GM19455 (cell line): ENCODE measurements at regions not wholly inside any gene's neighbourhood (a gene's known extent, or its start where the extent isn't known, plus 50 kb on each side); places are given as distances from the start of the nearest gene placed in this dataset.

Source experiments
- ATAC-seq: cut with Tn5 transposase; IDR thresholded peaks from one replicate; pipeline ENCODE4 v1.9.1; 2021; ENCODE audit not compliant: unreplicated experiment

GRCh38 chr19:28224441-28224840, 988.5 kb downstream of the UQCRFS1 start:
- no peak for ATAC-seq

DNA sequence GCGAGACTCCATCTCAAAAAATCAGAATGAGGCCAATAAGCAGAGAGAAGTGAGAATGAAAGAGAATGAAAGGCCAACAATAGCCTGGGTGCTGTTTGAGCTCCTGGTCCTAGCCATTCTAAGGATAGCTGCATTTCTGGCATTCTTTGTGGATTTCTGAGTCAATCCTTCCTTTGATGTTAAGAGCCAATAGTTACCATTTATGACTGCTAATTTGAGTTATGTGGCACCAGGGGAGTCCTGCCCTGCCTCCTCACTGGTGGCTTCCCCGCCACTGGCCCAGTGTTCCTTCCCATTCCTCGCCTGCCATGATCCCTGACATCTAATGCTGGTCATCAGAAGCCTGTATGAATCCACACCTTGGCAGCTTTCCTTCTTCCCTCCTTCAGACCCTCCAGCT, 991.2 kb downstream of the UQCRFS1 start:
- no peak for ATAC-seq

- no peak for ATAC-seq
Measured at GRCh38 chr19:28218728-28219127, 994.2 kb downstream of the UQCRFS1 start.

DNA sequence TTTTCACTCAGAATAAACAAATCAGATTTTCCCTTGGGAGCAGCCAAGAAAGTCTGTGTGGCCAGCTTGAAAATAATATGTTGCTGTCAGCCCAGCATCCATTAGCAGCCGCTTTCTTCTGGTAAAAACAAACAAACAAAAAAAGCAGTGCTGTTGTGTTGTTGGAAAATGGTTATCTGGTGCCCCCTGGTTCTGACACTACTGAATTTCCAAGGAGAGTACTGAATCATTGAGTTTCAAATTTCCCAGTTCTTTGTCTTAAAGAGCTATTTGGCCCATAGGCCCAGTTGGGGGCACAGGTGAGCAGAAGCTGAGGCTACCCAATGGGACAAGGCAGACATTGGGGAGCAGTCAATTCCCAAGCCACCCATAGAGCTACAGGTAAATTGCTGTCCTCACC, 995.9 kb downstream of the UQCRFS1 start:
- no peak for ATAC-seq

GRCh38 chr19:28213470-28214082, 999.4 kb downstream of the UQCRFS1 start:
- ATAC-seq = no peak

GRCh38 chr19:28210886-28211285, 1002.1 kb downstream of the UQCRFS1 start:
- ATAC-seq = no peak

GRCh38 chr19:28208745-28209144, 1004.2 kb downstream of the UQCRFS1 start:
- ATAC-seq = no peak

DNA sequence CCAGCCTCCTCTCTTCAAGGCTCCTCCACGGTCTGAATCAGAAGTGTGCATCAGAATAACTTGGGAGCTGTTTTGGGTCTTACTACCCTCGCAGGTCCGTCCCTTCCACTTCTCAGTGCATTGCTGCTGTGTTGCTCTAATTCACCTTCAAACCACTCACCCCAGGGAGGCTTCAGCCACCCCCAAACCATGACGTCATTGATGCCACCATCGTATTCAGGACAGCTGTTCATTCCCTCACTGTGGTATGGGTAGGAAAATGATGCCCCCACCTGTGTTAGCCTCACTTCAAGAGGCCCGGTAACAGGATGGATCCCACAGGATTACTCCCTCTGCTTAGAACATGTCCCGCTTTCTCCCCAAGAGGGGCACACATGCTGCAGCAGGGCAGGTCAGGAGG, 1005.7 kb downstream of the UQCRFS1 start:
- no peak for ATAC-seq

DNA sequence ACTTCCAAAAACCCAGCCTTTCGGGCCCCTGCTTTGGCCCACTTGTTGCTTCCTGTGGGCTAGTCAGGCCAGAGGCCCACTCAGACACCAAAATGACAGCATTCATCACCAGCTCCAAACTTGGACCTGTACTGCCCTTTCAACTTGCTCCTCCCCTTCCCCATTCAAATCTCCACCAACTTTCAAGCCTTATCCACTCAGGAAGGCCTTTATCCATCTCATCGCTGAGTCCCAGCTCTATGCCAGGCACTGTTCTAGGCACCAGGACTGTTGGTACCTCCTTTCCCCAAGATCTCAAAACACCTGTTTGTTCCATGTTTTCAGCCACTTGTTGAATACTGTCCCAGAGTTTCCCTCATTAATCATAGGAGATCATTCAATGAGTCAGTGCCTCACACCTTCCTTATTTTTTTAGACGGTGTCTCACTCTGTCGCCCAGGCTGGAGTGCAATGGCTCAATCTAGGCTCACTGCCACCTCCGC, 1011.4 kb downstream of the UQCRFS1 start:
- no peak for ATAC-seq

DNA sequence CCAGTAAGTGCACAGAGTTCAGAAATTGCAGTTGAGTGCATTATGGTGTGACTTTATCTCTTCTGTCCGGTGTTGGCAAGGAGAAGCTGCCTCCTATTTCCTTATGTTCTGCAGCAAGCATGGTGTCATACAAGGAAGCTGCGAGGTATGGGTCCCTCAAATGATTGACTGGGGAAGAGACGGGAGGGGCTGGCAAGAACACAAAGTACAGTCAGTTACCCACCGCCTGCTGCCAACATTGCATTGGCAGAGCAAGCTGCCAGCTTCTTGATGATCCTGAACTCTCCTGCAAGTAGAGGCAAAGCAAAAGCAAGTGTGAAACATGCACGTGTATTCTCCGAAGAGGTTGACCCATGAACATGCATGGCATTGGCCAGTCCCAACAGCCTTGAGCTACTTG, 1013.6 kb downstream of the UQCRFS1 start:
- no peak for ATAC-seq

GRCh38 chr19:28196961-28197360, 1016.0 kb downstream of the UQCRFS1 start:
- no peak for ATAC-seq

DNA sequence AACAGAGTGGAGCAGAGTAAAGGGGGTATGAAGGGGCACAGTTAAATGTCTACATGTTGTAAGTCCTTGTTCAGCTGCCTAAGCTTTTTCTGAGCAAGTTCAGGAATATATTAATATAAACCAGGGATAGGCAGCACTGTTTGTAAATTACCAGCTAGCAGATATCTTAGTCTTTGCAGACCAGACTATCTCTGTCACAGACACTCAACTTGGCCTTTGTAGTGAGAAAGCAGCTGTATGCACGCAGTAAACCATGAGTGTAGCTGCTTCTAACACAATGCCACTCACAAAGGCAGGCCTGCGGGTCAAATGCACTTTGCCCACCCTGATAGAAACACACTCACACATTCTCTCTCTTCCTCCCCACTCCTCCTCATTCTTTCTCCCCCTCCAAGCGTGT, 1016.9 kb downstream of the UQCRFS1 start:
- no peak for ATAC-seq

- ATAC-seq = no peak
Measured at GRCh38 chr19:28185646-28186045, 1027.3 kb downstream of the UQCRFS1 start.

DNA sequence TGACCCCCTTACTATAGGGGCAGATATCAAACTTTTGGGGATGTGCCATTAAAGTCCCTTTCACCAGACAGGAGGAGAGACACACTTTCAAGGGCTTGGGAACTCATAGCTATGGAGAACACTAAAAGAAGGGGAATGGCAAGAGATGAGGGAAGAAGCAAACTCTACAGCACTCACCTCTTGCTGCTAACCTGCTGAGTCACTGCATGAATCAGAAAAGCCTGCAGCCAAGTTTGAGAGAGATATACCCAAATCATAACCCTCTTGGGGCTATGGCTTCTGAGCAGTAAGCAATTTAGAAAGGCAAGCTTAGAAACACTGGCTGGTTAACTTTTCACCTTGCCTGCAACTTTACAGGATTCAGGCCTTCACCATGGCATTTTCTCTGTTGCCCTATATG, 1028.0 kb downstream of the UQCRFS1 start:
- ATAC-seq = no peak

GRCh38 chr19:28176193-28176592, 1036.8 kb downstream of the UQCRFS1 start:
- ATAC-seq = no peak

GRCh38 chr19:28171983-28172382, 1041.0 kb downstream of the UQCRFS1 start:
- no peak for ATAC-seq

DNA sequence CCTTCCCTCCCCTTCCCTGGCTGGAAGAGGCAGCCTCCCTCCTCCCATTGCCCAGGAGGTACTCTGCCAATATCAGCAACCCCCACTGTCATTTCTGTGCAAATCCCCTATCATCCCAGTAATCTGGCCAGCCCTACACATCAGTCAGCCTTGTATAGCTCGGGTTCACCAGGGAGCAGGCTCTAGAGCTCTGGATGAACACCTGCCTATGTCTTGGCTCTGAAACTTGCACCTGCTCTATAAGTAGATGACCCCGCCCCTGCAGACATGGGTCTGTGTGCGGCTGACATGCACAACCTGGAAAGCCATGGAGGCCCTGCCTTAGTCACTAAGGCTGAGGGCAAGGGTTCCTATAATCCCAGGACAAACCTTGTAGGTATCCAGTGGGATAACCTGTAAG, 1042.9 kb downstream of the UQCRFS1 start:
- ATAC-seq = no peak

DNA sequence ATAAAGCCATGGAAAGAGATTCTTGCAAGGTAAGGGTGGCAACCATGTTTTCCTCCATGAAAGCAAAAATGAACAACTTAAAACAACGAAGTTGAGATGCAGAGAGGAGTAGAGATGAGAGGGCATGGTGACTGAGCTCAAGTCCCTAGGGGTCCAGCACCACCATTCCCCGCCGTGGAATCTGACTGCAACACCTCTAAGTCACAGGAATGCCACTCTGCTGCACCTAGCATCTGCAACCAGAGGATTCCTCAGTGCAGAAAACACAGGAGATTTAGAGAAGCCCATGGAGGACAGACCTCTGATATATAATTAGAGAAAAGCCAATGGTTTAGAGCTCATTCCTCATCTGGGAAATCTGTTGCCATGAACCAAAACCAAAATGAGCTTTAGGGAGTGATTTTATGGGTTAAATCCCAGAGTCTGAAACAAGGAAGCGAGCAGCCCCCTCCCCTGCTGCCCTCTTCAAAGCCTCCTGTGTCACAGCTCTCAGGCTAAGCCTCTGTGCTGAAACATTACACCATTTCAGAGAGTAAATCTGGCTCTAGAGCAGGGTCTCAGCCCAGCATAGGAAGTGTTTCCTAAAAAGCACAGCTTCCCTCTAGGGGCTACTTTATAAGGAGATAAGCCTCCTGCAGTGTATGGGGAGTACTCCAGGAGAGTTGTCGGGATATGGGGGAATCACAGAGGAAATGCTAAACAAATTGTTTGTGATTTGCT, 1043.6 kb downstream of the UQCRFS1 start:
- no peak for ATAC-seq

DNA sequence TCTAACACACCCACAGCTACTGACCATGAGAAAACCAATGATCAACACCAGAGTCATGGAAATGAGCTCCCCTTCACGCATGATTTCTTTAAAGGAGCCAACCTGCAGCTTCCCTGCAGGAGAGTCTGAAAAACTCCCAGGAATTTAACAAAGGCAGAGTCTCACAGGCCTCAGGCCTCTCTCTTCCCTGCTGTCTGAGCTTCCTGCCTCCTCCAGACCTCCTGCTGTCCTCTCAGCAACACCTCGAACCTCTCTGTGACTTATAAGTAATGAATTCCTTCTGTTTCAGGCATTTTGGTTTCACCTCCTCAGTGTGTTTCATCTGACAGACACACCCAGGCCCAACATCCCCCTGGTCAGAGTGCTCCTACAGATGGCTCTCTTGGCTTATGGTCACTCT, 1044.4 kb downstream of the UQCRFS1 start:
- no peak for ATAC-seq

GRCh38 chr19:28166025-28166424, 1046.9 kb downstream of the UQCRFS1 start:
- no peak for ATAC-seq

DNA sequence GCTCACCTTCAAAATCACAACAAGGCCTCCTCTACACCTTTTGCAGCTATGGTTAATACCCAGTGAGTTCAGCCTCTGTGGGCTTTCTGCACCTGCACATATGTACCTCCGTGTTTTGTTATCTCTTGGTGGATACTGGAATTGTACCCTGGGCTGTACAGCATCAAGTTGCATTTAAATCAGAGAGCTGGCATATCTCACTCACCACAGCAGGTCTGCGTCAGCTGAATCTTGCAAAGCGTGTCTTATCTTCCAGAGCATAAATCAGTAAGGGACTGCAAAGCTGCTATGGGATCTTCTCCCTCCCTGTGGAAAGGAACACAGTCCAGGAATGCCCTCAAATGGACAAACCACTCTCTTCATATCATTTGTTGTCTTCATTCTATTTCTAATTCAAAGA, 1048.7 kb downstream of the UQCRFS1 start:
- ATAC-seq = no peak

DNA sequence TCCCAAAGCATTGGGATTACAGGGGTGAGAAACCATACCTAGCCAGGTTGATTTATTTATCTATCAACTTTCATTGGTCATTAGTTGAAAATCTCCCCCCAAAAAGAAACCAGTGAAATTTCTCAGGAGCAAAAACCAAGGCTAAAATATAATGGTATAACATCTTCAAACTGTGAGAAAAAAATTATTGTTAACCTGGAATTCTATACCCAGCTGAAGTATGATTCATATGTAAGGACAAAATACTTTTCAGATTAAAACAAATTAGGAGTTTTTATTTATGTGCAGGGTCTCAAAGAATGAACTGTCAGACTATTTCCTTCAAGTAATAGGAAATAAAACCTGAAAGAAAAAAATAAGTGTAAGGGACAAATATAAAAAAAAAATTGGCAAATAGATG, 1053.9 kb downstream of the UQCRFS1 start:
- no peak for ATAC-seq

GRCh38 chr19:28155265-28155664, 1057.7 kb downstream of the UQCRFS1 start:
- no peak for ATAC-seq
